HG02763 (cell line): ENCODE measurements at regions not wholly inside any gene's neighbourhood (a gene's known extent, or its start where the extent isn't known, plus 50 kb on each side); places are given as distances from the start of the nearest gene placed in this dataset.

Source experiments
- ATAC-seq: cut with Tn5 transposase; IDR thresholded peaks from one replicate; pipeline ENCODE4 v1.9.1; 2021; ENCODE audit warnings: mild to moderate bottlenecking, moderate library complexity; ENCODE audit not compliant: unreplicated experiment

DNA sequence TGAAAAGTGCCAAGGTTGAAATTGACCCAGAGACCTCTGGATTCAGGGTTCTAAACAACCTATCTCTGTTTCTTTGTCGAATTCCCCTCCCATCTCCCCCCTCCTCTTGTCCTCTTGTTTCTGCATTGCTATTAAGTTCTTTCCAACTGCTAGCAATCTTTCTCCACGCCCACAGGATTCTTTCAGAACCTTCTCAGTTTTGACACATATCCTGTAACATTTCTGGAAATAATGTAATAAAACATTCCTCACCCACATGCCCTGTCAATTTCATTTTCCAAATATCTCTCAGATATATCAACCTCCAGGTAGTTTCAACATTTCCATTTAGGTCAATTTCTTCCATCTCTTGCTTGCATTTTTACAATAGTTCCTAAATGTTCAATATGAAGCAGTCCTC is 1105.9 kb downstream of the ARAP2 start:
- ATAC-seq: no peak

DNA sequence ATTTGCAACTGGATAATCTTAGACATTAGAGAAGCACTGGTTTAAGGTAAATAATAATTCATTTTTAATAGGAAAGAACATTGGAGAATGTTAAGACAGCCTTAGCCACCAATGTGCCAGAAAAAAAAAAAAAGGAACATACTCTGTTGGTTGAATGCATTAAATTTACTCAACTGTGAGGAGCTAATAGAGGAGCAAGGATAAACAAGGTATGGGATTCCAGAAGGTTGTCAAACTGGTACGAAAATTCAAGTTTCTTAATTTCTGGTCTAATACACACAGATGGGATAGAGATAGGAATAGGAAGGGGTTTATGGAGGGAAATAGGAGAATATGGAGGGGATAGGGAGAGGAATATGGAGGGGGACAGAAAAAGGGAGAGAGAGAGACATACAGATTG is 1096.6 kb downstream of the ARAP2 start:
- ATAC-seq: no peak

GRCh38 chr4:35151816-35152572 is 1092.3 kb downstream of the ARAP2 start:
- ATAC-seq: no peak

DNA sequence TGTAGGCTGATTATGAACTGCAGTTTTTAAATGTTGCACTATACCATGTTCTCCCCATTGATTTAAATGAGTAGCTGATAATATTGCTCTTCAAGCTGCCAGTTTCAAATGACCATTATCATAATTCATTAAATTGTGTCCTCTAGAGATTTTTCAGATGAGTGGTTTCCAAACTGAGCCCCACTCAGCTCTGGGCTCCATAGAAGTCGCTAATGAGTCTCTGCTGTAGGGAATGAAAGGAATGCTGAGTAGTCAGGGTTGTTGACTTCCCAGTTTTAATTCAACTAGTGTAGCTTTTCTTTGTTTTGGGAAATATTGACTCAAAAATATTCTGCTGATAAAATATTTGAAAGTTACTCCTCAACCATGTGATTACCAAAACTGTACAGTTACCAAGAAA is 1081.1 kb downstream of the ARAP2 start:
- ATAC-seq: no peak

GRCh38 chr4:35164063-35164462 is 1080.3 kb downstream of the ARAP2 start:
- no peak for ATAC-seq

DNA sequence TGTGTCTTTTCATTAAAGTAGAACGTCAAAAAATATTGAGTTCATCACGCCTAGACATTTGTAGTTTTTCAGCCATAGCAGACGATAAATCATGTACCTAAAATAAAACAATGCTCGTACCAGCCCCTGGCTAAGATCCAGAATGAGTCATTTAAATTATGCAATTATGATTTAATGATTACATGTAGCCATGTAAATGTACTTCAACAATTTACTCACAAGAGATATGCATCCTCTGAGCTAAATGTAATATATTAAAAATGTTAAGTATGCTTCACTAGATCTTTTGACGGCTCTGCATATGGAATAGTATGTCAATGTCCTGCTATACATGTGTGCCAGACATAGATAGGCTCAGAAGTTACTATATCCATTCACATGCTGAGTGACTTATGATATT is 1077.8 kb downstream of the ARAP2 start:
- no peak for ATAC-seq

- ATAC-seq: no peak
Observed at GRCh38 chr4:35167385-35167784, 1076.9 kb downstream of the ARAP2 start.

- ATAC-seq: no peak
Observed at GRCh38 chr4:35175487-35175886, 1068.8 kb downstream of the ARAP2 start.

DNA sequence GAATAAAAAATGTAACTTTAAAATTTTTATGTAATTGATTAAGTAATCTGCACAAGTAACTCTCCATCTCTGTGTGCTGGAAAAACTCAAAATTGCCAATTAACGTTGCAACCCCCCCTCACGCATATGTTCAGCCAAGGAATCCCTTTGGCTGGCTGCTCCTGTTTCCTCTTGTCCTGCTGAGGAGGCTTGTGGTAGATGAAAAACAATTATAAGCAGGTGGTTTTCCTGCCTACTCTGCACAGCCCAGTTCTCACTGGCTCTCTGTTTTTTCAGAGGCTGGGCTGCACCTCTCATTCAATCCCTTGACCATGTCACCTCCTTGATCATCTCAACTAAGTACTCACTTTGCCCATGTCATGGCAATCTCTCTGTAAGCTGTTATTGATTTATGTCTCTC is 1068.4 kb downstream of the ARAP2 start:
- ATAC-seq: no peak

GRCh38 chr4:35182451-35182850 is 1061.9 kb downstream of the ARAP2 start:
- ATAC-seq: no peak

DNA sequence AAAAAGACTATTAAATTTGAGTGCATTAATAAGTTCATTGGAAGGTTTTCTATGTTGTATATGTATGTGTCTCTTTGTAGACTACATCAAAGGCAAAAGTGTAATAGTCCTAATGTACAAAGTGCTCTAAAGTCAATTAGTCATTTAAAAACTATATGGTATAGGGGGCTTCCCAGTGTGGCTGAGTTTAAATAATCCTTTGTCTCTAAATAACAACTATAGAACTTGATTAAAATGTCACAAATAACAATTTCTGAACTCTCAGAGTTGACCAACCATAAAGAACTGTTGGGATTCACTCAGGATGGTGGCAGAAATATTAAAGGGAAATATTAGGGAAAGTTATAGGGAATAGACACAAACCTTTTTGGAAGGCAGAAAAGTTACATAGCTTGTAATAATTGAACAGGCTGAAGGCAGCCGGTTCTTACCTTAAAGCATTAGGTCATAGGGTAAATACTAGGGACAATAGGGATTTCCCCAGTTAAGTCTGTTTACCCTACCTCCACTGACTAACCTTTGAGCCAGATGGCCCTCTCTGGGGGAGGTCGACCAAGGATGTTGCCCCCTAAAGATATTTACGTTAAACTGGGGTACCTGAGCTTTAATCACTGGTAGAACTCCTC is 1054.2 kb downstream of the ARAP2 start:
- no peak for ATAC-seq

GRCh38 chr4:35201403-35201802 is 1042.9 kb downstream of the ARAP2 start:
- ATAC-seq: no peak

DNA sequence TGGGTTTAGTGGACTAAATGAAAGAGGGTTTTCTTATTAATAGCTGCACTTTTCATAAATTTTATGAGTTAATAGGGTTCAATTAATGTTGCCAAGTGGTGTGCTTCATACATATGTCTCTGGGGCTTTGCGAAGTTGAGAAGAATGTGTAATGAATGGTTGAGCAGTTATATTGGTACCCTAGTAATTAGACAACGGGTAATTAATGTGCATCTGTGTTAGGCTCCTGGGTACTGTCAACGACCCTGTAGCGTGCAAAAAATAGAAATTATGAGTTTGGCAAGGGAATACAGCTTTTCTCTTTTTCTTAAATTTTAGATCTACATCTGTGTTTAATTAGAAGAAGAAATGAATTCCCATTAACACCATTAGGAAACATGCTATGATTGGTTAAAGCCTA is 1027.7 kb downstream of the ARAP2 start:
- no peak for ATAC-seq

DNA sequence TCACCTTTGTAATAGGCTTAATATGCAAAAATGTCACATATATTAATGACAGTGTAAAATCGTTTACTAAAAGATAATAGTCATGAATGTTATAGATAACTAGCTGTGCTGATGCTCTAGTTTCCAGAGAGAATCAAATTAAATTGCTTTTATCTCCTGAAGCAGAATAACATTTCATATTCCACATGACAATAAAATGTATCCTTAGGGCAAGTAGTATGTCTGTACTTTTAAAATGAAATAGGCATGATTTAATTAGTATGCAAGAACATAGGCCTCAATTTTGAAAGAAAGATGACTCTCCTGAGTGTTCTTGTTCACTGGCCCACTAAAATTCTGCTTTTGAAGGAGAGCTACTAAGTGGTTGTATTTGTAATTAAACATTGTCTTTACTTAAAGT is 1027.0 kb downstream of the ARAP2 start:
- no peak for ATAC-seq

DNA sequence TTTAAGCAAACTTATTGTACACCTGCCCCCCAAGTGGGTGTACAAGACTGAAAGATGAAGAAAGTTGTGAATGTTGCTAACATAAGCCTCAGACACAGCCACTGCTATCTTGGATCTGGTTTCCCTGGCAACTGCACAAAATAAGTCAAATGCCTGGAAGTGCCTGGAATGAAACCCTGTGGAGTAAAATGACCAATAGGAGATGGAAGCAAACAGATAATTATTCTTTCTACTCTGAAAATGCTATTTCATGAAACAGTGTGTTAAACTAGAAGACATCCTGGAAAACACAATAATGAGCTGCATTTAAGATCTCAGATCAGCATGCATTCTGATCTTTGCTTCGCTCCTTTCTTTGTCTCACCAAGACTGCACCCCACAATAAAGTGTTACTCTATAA is 1016.0 kb downstream of the ARAP2 start:
- ATAC-seq: no peak

- ATAC-seq: no peak
Observed at GRCh38 chr4:35229021-35229420, 1015.3 kb downstream of the ARAP2 start.

GRCh38 chr4:35237924-35238323 is 1006.4 kb downstream of the ARAP2 start:
- no peak for ATAC-seq

- ATAC-seq: no peak
Observed at GRCh38 chr4:35238793-35239192, 1005.5 kb downstream of the ARAP2 start.

DNA sequence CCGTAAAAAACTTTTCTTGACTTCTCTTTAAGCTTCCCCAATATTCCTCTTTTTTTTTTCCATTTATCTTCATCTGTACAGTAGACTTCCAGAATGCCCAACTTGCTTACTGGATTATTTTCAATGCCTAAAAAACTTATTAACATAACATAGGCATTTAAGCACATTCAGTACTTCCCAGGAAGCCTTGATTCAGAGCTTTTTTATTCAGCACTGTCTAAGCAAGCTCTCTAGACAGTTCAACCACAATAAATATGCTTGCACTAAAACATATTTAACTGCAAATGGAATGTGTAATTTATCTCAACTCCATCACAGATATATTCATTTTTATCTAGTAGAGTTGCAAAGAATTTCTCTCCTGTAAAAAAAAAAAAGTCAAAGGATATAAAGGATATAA is 997.8 kb downstream of the ARAP2 start:
- ATAC-seq: no peak

DNA sequence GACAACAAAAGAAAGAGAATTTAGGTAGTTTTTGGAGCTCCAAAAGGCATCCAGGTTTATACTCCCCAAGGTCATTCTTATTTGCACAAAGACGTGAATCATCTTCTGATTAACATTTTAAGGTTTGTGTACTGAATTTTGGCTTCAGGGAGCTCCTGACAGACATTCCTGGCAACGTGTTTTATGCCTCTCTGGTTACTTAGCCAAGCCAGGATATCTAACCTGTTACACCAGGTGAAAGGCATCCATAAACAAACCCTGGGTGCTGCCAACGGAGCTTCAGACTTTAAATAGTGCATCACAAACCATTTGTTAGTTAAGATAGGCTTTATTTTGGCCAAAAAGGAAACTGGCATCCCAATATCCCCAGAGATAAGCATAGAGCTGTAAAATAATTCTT is 997.3 kb downstream of the ARAP2 start:
- no peak for ATAC-seq

GRCh38 chr4:35250331-35250730 is 994.0 kb downstream of the ARAP2 start:
- ATAC-seq: no peak

GRCh38 chr4:35250761-35251160 is 993.6 kb downstream of the ARAP2 start:
- no peak for ATAC-seq

GRCh38 chr4:35252071-35252470 is 992.2 kb downstream of the ARAP2 start:
- no peak for ATAC-seq
